ENCODE measurements at regions not wholly inside any gene's neighbourhood (a gene's known extent, or its start where the extent isn't known, plus 50 kb on each side); places are given as distances from the start of the nearest gene placed in this dataset.

- Histone ChIP-seq H3K79me2 (ENCODE audit: insufficient read depth, low read depth) (no peaks in the 10 kb centered on the region), H3K36me3 (ENCODE audit: insufficient read depth) (no peaks in the 10 kb centered on the region), H3K4me3 (IDR thresholded peaks at IDR 0.05; ENCODE audit: insufficient read depth, low read depth, low read length) (no peak overlapping the region), H3K27ac (no peak overlapping the region), H4K20me1 (ENCODE audit: insufficient read depth) (no peaks in the 10 kb centered on the region), H3K27me3 (ENCODE audit: insufficient read depth, low read depth) (no peaks in the 10 kb centered on the region), H3K4me1 (ENCODE audit: low read depth, poor library complexity, severe bottlenecking) (no peaks in the 10 kb centered on the region), H2AFZ (ENCODE audit: low read depth) (no peak overlapping the region), H3K9ac (no peak overlapping the region), H3K4me2 (no peak overlapping the region)
- TF ChIP-seq CTCF (conservative IDR thresholded peaks at IDR 0.05; ENCODE audit: low read depth, low read length): no peak
Measured at GRCh38 chr11:57095417-57095816, 86.3 kb upstream of the LRRC55 start.

DNA sequence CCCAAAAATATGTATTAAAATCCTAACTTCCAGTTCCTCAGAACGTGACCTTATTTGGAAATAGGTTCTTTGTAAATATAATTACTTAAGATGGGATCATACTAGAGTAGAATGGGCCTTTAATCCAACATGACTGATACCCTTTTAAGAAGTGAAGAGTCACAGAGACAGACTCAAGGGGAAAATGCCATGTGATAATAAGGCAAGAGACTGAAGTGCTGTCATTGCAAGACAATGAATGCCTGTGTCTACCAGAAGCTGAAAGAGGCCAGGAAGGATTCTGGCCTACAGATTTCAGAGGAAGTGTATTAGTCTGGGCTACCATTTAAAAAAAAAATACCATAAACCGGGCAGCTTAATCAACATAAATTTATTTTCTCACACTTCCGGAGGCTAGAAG is 85.9 kb upstream of the LRRC55 start:
- Histone ChIP-seq H3K9ac (no peak overlapping the region), H3K36me3 (ENCODE audit: insufficient read depth) (no peaks in the 10 kb centered on the region), H3K79me2 (ENCODE audit: insufficient read depth, low read depth) (no peaks in the 10 kb centered on the region), H4K20me1 (ENCODE audit: insufficient read depth) (no peaks in the 10 kb centered on the region), H2AFZ (ENCODE audit: low read depth) (no peak overlapping the region), H3K4me1 (ENCODE audit: low read depth, poor library complexity, severe bottlenecking) (no peaks in the 10 kb centered on the region), H3K4me2 (no peak overlapping the region), H3K4me3 (IDR thresholded peaks at IDR 0.05; ENCODE audit: insufficient read depth, low read depth, low read length) (no peak overlapping the region), H3K27ac (no peak overlapping the region), H3K27me3 (ENCODE audit: insufficient read depth, low read depth) (no peaks in the 10 kb centered on the region)
- no peak for TF ChIP-seq CTCF (conservative IDR thresholded peaks at IDR 0.05; ENCODE audit: low read depth, low read length)

DNA sequence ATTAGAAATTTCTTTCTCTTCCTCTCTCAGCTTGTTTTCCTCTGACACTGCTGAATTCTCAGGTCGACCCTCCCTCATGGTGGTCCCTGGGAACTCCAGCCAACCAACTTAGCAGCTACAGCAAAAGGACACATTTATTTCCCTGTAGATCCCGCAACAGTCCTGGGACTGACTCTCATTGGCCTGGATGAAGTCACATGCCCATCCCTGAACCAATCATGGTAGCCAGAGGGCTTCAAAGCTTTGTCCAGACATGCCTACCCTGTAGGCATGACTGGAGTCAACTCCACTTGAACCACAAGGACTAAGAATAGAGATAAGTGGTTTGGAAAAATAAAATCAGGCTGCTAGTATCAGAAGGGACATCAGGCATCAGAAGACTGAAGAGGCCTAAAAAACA is 84.6 kb upstream of the LRRC55 start:
- TF ChIP-seq CTCF (conservative IDR thresholded peaks at IDR 0.05; ENCODE audit: low read depth, low read length): no peak
- H3K27ac ChIP-seq: no peak overlapping the region
- no peaks in the 10 kb centered on the region for H3K36me3 ChIP-seq (ENCODE audit: insufficient read depth)
- no peak overlapping the region for H2AFZ ChIP-seq (ENCODE audit: low read depth)
- H4K20me1 ChIP-seq (ENCODE audit: insufficient read depth): no peaks in the 10 kb centered on the region
- H3K79me2 ChIP-seq (ENCODE audit: insufficient read depth, low read depth): no peaks in the 10 kb centered on the region
- no peak overlapping the region for H3K4me3 ChIP-seq (IDR thresholded peaks at IDR 0.05; ENCODE audit: insufficient read depth, low read depth, low read length)
- H3K4me2 ChIP-seq: no peak overlapping the region
- H3K27me3 ChIP-seq (ENCODE audit: insufficient read depth, low read depth): no peaks in the 10 kb centered on the region
- no peaks in the 10 kb centered on the region for H3K4me1 ChIP-seq (ENCODE audit: low read depth, poor library complexity, severe bottlenecking)
- no peak overlapping the region for H3K9ac ChIP-seq

DNA sequence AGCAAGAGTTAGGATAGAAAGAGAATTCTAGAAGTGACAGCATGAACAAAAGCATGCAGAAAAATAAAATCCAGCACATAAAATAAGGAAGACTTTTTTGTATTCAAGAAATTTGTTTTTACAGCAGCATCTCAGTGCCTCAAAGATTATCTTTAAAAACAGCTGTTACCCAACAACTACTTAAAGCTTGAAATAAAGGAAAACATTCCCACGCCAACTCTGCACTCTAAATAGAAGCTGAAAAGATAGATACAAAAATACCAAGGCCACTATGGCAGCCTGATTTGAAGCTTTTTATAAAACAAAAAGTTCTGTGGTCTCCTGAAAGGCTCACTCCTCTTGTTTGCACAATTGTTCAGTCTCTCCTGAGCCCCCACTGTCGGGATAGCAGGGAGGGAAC is 83.6 kb upstream of the LRRC55 start:
- Histone ChIP-seq H3K4me3 (IDR thresholded peaks at IDR 0.05; ENCODE audit: insufficient read depth, low read depth, low read length) (no peak overlapping the region), H3K79me2 (ENCODE audit: insufficient read depth, low read depth) (no peaks in the 10 kb centered on the region), H3K36me3 (ENCODE audit: insufficient read depth) (no peaks in the 10 kb centered on the region), H2AFZ (ENCODE audit: low read depth) (no peak overlapping the region), H3K27me3 (ENCODE audit: insufficient read depth, low read depth) (no peaks in the 10 kb centered on the region), H4K20me1 (ENCODE audit: insufficient read depth) (no peaks in the 10 kb centered on the region), H3K4me2 (no peak overlapping the region), H3K9ac (no peak overlapping the region), H3K4me1 (ENCODE audit: low read depth, poor library complexity, severe bottlenecking) (no peaks in the 10 kb centered on the region), H3K27ac (no peak overlapping the region)
- no peak for TF ChIP-seq CTCF (conservative IDR thresholded peaks at IDR 0.05; ENCODE audit: low read depth, low read length)
